ENCODE measurements at regions not wholly inside any gene's neighbourhood (a gene's known extent, or its start where the extent isn't known, plus 50 kb on each side); places are given as distances from the start of the nearest gene placed in this dataset.
"Not testable (repeated sequence)": the region's sequence is repeated elsewhere in the genome, so short reads cannot be mapped to it uniquely, and the experiment has no call there.

DNA sequence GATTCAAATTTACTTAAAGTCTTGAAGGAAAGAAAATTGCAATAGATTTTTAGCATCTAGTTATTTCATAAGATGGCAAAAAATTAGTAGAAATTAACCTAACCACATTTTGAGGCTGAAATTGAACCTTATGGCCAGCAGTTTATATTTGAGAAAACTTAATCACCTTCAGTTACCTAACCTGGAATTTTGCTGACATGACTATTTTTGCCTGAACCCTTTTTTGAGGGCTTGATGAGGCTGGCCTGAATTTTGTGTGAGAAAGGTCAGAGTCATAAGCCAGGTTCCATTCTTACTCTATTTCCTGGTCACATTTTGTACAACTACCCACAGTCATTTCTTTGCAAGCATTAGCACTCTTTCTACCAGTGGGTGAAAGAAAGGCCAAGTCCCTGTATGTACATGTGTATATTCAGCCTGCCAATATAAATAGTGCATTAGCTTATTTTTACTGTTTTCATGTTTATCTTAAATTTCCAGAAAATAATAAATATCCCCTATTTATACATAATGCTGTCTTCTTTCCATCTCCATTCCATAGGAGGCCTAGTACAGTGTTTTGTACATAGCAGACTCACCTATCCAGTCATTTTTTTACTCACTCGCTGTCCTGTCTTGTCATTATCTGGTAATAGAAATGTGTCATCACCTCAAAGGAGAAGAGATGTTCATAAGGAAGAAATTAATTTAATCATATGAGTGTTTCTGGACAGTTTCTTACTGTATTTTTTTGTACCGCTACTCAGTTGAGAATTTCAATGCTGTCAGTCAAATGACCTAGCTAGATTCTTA is 108.4 kb upstream of the SGCD start:
- no peaks in the 10 kb centered on the region for H3K36me3 ChIP-seq (ENCODE audit: control insufficient read depth, insufficient read depth, low read length)
- no peak overlapping the region for H3K4me3 ChIP-seq (ENCODE audit: low read depth, low read length)
- TF ChIP-seq, protein P1, sequence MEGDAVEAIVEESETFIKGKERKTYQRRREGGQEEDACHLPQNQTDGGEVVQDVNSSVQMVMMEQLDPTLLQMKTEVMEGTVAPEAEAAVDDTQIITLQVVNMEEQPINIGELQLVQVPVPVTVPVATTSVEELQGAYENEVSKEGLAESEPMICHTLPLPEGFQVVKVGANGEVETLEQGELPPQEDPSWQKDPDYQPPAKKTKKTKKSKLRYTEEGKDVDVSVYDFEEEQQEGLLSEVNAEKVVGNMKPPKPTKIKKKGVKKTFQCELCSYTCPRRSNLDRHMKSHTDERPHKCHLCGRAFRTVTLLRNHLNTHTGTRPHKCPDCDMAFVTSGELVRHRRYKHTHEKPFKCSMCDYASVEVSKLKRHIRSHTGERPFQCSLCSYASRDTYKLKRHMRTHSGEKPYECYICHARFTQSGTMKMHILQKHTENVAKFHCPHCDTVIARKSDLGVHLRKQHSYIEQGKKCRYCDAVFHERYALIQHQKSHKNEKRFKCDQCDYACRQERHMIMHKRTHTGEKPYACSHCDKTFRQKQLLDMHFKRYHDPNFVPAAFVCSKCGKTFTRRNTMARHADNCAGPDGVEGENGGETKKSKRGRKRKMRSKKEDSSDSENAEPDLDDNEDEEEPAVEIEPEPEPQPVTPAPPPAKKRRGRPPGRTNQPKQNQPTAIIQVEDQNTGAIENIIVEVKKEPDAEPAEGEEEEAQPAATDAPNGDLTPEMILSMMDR (IDR thresholded peaks at IDR 0.05; ENCODE audit: insufficient read depth, low read length, severe bottlenecking), result no peak
- no peaks in the 10 kb centered on the region for H3K27me3 ChIP-seq (ENCODE audit: control insufficient read depth, insufficient read depth, low read length)
- DNase-seq (ENCODE audit: low read depth) (no peak), FAIRE-seq (no peak)

DNA sequence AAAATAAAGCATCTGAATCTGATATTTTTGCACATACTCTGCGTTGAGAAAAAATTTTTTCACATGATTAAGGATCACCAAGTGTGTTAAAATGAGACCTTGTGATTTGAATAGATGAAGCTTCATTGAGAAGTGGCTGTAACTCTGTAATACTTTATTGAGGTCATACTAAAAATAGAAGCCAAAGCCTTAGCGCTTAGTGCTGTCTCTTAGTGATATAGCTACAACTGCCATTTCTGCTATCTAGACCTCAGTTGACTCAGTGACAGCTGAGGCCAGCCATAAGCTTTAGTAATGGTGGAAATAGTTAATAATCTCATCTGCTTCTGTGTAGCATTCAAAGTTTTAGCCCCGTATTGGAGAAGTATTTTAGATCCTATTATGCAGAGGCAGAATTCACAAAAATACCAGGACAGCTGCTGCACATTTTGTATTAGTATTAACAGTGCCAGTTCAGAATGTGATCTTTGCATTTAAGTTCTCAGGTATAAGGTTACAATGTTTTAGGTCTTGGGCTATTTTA is 107.4 kb upstream of the SGCD start:
- no peak for FAIRE-seq
- Histone ChIP-seq H3K27me3 (ENCODE audit: control insufficient read depth, insufficient read depth, low read length) (no peaks in the 10 kb centered on the region), H3K4me3 (ENCODE audit: low read depth, low read length) (no peak overlapping the region), H3K36me3 (ENCODE audit: control insufficient read depth, insufficient read depth, low read length) (no peaks in the 10 kb centered on the region)
- DNase-seq (ENCODE audit: low read depth), result no peak
- TF ChIP-seq, protein P1 (IDR thresholded peaks at IDR 0.05; ENCODE audit: insufficient read depth, low read length, severe bottlenecking), result no peak

DNA sequence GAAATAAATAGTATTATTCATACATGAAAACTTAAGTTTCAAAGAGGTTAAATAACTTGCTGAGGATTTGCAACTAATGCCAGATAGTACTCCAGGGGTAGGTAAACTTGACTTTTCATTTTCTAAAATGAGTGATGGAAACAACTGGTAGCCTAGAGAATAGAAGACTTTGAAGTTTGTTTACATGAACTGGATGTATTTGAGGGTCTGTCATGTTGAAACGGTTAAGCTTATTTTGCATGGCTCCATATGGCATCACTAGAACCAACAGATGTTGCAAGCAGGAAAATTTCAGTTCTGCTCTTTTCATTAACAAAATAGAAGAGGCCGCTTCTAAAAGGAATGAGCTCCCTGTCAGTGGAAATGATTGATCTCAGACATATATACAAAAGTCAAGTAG is 105.1 kb upstream of the SGCD start:
- DNase-seq (ENCODE audit: low read depth), result no peak
- Histone ChIP-seq H3K4me3 (ENCODE audit: low read depth, low read length) (no peak overlapping the region), H3K36me3 (ENCODE audit: control insufficient read depth, insufficient read depth, low read length) (no peaks in the 10 kb centered on the region), H3K27me3 (ENCODE audit: control insufficient read depth, insufficient read depth, low read length) (no peaks in the 10 kb centered on the region)
- TF ChIP-seq, protein P1 (IDR thresholded peaks at IDR 0.05; ENCODE audit: insufficient read depth, low read length, severe bottlenecking), result no peak
- no peak for FAIRE-seq

DNA sequence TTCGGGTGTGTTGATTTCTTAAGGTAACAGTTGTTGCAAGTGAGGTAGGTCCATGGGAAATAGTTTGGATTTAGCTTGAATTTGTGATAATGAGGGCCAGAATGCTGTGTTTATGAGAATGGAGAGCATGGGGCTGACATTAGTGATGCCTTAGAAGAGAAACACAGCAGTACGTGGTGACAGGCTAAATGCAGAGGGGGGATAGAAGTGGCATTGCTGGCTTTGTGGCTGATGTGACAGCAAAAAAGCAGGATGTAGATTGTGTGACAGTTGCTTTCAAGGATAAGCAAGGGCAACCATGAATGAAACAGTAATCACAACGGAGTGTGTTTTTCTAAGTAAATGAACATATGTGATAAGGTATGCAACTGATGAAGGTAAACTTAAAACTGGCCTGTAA is 103.4 kb upstream of the SGCD start:
- FAIRE-seq, result no peak
- Histone ChIP-seq H3K27me3 (ENCODE audit: control insufficient read depth, insufficient read depth, low read length) (no peaks in the 10 kb centered on the region), H3K4me3 (ENCODE audit: low read depth, low read length) (no peak overlapping the region), H3K36me3 (ENCODE audit: control insufficient read depth, insufficient read depth, low read length) (no peaks in the 10 kb centered on the region)
- DNase-seq (ENCODE audit: low read depth), result no peak
- TF ChIP-seq, protein P1 (IDR thresholded peaks at IDR 0.05; ENCODE audit: insufficient read depth, low read length, severe bottlenecking), result no peak

DNA sequence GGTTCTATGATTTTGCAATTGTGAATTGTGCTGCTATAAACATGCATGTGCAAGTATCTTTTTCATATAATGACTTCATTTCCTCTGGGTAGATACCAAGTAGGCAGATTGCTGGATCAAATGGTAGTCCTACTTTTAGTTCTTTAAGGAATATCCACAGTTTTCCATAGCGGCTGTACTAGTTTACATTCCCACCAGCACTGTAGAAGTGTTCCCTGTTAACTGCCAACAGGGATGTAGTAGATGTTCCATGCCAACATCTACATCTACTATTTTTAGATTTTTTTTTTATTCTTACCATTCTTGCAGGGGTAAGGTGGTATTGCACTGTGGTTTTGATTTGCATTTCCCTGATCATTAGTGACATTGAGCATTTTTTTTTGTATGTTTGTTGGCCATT is 100.5 kb upstream of the SGCD start:
- not testable (repeated sequence) for FAIRE-seq; H3K36me3 ChIP-seq (ENCODE audit: control insufficient read depth, insufficient read depth, low read length); H3K27me3 ChIP-seq (ENCODE audit: control insufficient read depth, insufficient read depth, low read length); DNase-seq (ENCODE audit: low read depth); H3K4me3 ChIP-seq (ENCODE audit: low read depth, low read length)

DNA sequence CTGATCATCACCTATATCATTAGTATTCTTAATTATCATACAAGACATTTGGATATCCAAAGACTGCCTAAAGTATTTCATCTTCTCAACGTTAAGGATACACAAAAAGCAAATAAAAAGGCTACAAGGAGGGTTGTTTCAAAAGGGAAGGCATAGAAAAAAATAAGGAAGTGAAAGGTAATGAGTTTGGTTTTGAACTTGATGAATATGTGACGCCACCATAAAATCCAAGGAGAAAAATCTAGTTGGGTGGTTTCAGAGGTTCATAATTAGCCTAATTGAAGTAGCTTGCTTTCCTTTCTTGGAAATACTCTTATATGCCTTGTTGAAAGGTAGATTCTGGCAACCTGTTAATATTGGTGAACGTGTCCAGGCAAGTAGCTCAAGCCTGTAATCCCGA is 96.1 kb upstream of the SGCD start:
- FAIRE-seq, result no peak
- Histone ChIP-seq H3K27me3 (ENCODE audit: control insufficient read depth, insufficient read depth, low read length) (no peaks in the 10 kb centered on the region), H3K36me3 (ENCODE audit: control insufficient read depth, insufficient read depth, low read length) (no peaks in the 10 kb centered on the region), H3K4me3 (ENCODE audit: low read depth, low read length) (no peak overlapping the region)
- DNase-seq (ENCODE audit: low read depth), result no peak
- TF ChIP-seq, protein P1 (IDR thresholded peaks at IDR 0.05; ENCODE audit: insufficient read depth, low read length, severe bottlenecking), result no peak

Measured in bronchial epithelial cell (primary cell).